GM23248 (cell line): ENCODE measurements at regions not wholly inside any gene's neighbourhood (a gene's known extent, or its start where the extent isn't known, plus 50 kb on each side); places are given as distances from the start of the nearest gene placed in this dataset.

Experiments
- EZH2 ChIP-seq: fragments of 200-600 bp; sonication (generic); IDR thresholded peaks from 2 replicates; pipeline ENCODE4 v1.6.1; 2018; ENCODE audit warnings: antibody characterized with exemption, mild to moderate bottlenecking; ENCODE audit not compliant: insufficient read depth, poor library complexity, severe bottlenecking
- EZH2phosphoT487 ChIP-seq: fragments of 200-600 bp; sonication (generic); IDR thresholded peaks from 2 replicates; pipeline ENCODE4 v1.6.1; 2018; ENCODE audit warnings: antibody characterized with exemption, moderate library complexity, mild to moderate bottlenecking, low read depth; ENCODE audit not compliant: insufficient read depth

DNA sequence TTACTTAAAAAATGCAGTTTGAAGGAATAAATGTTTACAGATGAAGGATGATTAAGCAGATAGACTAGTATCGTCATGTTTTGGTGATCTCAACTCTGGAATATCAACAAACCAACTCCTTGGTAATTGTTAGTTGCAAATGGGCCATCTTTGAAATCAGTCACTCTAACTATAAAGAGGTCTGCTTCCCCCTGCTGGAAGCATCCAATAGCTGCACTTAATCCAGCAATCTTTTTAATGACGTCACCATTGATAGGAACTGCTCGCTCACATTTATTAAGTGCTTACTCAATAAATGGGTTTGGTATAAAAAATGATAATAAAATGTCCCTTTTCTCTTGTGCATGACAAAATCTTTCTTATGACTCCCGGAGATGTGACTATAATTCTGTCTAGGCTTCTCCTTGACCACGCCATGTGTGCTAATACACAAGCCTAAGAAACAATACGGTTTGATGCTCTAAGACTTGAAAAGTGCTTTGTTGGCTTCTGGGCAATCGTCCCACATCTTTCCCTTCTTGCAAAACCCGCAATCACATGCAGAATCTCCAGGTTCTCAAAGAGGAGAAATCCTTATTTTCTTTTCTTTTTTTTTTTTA, 227.6 kb upstream of the POU1F1 start:
- no peak for TF ChIP-seq EZH2
- TF ChIP-seq EZH2phosphoT487 = no peak
